Smooth muscle cell (in vitro differentiated cells): ENCODE measurements at regions not wholly inside any gene's neighbourhood (a gene's known extent, or its start where the extent isn't known, plus 50 kb on each side); places are given as distances from the start of the nearest gene placed in this dataset.

ENCODE experiments used
- DNase-seq: peaks from one replicate; lab custom pipeline; 2025; ENCODE audit not compliant: unreplicated experiment; lab: John Stamatoyannopoulos, UW
- H2AFZ ChIP-seq: fragments of 200-600 bp; sonication (generic); 2 replicates; pipeline ENCODE4 v1.6.0; 2016; ENCODE audit warnings: antibody characterized with exemption, low read depth, mild to moderate bottlenecking
- H3F3A ChIP-seq: fragments of 200-600 bp; sonication (generic); 2 replicates; pipeline ENCODE4 v1.6.0; 2017; ENCODE audit warnings: antibody characterized with exemption, low read depth
- H3K27ac ChIP-seq: fragments of 200-600 bp; sonication (generic); 2 replicates; pipeline ENCODE4 v1.5.1; 2016; ENCODE audit warnings: low read depth, mild to moderate bottlenecking
- H3K27me3 ChIP-seq: fragments of 200-600 bp; sonication (generic); 2 replicates; pipeline ENCODE4 v1.6.1; 2016; ENCODE audit warnings: low read depth, mild to moderate bottlenecking
- H3K36me3 ChIP-seq: fragments of 200-600 bp; sonication (generic); 2 replicates; pipeline ENCODE4 v1.5.1; 2016; ENCODE audit warnings: low read depth
- H3K4me1 ChIP-seq: fragments of 200-600 bp; sonication (generic); 2 replicates; pipeline ENCODE4 v1.5.1; 2016; ENCODE audit warnings: low read depth
- H3K4me2 ChIP-seq: fragments of 200-600 bp; sonication (generic); 2 replicates; pipeline ENCODE4 v1.6.0; 2016; ENCODE audit warnings: mild to moderate bottlenecking
- H3K4me3 ChIP-seq: fragments of 200-600 bp; sonication (generic); 2 replicates; pipeline ENCODE4 v1.5.1; 2016; ENCODE audit warnings: mild to moderate bottlenecking
- H3K79me2 ChIP-seq: fragments of 200-600 bp; sonication (generic); 2 replicates; pipeline ENCODE4 v1.6.0; 2016; ENCODE audit warnings: low read depth, mild to moderate bottlenecking
- H3K9ac ChIP-seq: fragments of 200-600 bp; sonication (generic); 2 replicates; pipeline ENCODE4 v1.6.0; 2016; ENCODE audit warnings: low read depth
- H3K9me3 ChIP-seq: fragments of 200-600 bp; sonication (generic); replicated peaks from 2 replicates; pipeline ENCODE4 v1.5.1; 2016; ENCODE audit warnings: low read depth
- H4K20me1 ChIP-seq: fragments of 200-600 bp; sonication (generic); 2 replicates; pipeline ENCODE4 v1.6.0; 2016; ENCODE audit warnings: low read depth
- CTCF ChIP-seq: fragments of 200-600 bp; sonication (generic); IDR thresholded peaks from 2 replicates; pipeline ENCODE4 v1.5.1; 2017; ENCODE audit warnings: borderline replicate concordance, mild to moderate bottlenecking, antibody characterized with exemption; ENCODE audit not compliant: insufficient read depth, poor library complexity, severe bottlenecking
- WGBS: methylation state at CpG from one replicate; pipeline ENCODE4 v1.1.7; 2016; ENCODE audit warnings: low lambda C conversion rate; 5-methylcytosine and 5-hydroxymethylcytosine counted together

- Histone ChIP-seq H3K27ac (no peak overlapping the region), H3K4me3 (no peak overlapping the region), H4K20me1 (no peaks in the 10 kb centered on the region), H3K27me3 (peaks cover 7% of the 10 kb centered on the region), H3F3A (no peaks in the 10 kb centered on the region), H3K4me2 (no peak overlapping the region), H3K36me3 (no peaks in the 10 kb centered on the region), H2AFZ (no peak overlapping the region), H3K9me3 (no peaks in the 10 kb centered on the region), H3K79me2 (no peaks in the 10 kb centered on the region), H3K9ac (no peak overlapping the region), H3K4me1 (peaks cover under 1% of the 10 kb centered on the region)
- TF ChIP-seq CTCF: no peak
- WGBS: 76% methylated on average over 20 of the region's 20 CpGs
- no peak for DNase-seq
Observed at GRCh38 chr16:87132361-87133014, 184.7 kb downstream of the C16orf95 start.

- Histone ChIP-seq H4K20me1 (no peaks in the 10 kb centered on the region), H3F3A (no peaks in the 10 kb centered on the region), H3K4me2 (no peak overlapping the region), H2AFZ (no peak overlapping the region), H3K27me3 (peaks cover 7% of the 10 kb centered on the region), H3K4me3 (no peak overlapping the region), H3K36me3 (no peaks in the 10 kb centered on the region), H3K79me2 (no peaks in the 10 kb centered on the region), H3K27ac (no peak overlapping the region), H3K9ac (no peak overlapping the region), H3K9me3 (no peaks in the 10 kb centered on the region), H3K4me1 (no peaks in the 10 kb centered on the region)
- 94% methylated on average over 21 of the region's 21 CpGs for WGBS
- TF ChIP-seq CTCF: no peak
- DNase-seq: no peak
Observed at GRCh38 chr16:87133112-87133850, 183.9 kb downstream of the C16orf95 start.

GRCh38 chr16:87133966-87134627 lies 183.1 kb downstream of the C16orf95 start:
- Histone ChIP-seq H3K4me1 (no peaks in the 10 kb centered on the region), H3K9me3 (no peaks in the 10 kb centered on the region), H3K27ac (no peak overlapping the region), H3K27me3 (peaks cover 7% of the 10 kb centered on the region), H2AFZ (no peak overlapping the region), H3K4me3 (no peak overlapping the region), H3K4me2 (no peak overlapping the region), H3F3A (no peaks in the 10 kb centered on the region), H3K9ac (no peak overlapping the region), H4K20me1 (no peaks in the 10 kb centered on the region), H3K79me2 (no peaks in the 10 kb centered on the region), H3K36me3 (no peaks in the 10 kb centered on the region)
- WGBS: 92% methylated on average over 17 of the region's 17 CpGs
- TF ChIP-seq CTCF: no peak
- no peak for DNase-seq
